HG03354 (cell line): ENCODE measurements at regions not wholly inside any gene's neighbourhood (a gene's known extent, or its start where the extent isn't known, plus 50 kb on each side); places are given as distances from the start of the nearest gene placed in this dataset.

Source experiments
- ATAC-seq: cut with Tn5 transposase; IDR thresholded peaks from one replicate; pipeline ENCODE4 v1.9.1; 2021; ENCODE audit warnings: mild to moderate bottlenecking; ENCODE audit not compliant: unreplicated experiment, poor library complexity, severe bottlenecking

- ATAC-seq, result no peak
Observed at GRCh38 chr7:10034843-10035556, 938.7 kb upstream of the PHF14 start.

GRCh38 chr7:10036693-10037092 is 937.0 kb upstream of the PHF14 start:
- ATAC-seq, result no peak

- no peak for ATAC-seq
Observed at GRCh38 chr7:10038351-10038750, 935.3 kb upstream of the PHF14 start.

- no peak for ATAC-seq
Observed at GRCh38 chr7:10040674-10041073, 933.0 kb upstream of the PHF14 start.

GRCh38 chr7:10070899-10071298 is 902.8 kb upstream of the PHF14 start:
- ATAC-seq, result no peak

- no peak for ATAC-seq
Observed at GRCh38 chr7:10075866-10076265, 897.8 kb upstream of the PHF14 start.

GRCh38 chr7:10076660-10077300 is 896.9 kb upstream of the PHF14 start:
- no peak for ATAC-seq

GRCh38 chr7:10079572-10079971 is 894.1 kb upstream of the PHF14 start:
- no peak for ATAC-seq

GRCh38 chr7:10082896-10083295 is 890.8 kb upstream of the PHF14 start:
- no peak for ATAC-seq

- no peak for ATAC-seq
Observed at GRCh38 chr7:10083766-10084165, 889.9 kb upstream of the PHF14 start.

GRCh38 chr7:10085231-10085630 is 888.4 kb upstream of the PHF14 start:
- ATAC-seq, result no peak

GRCh38 chr7:10100572-10100971 is 873.1 kb upstream of the PHF14 start:
- no peak for ATAC-seq

- ATAC-seq, result no peak
Observed at GRCh38 chr7:10101351-10101750, 872.3 kb upstream of the PHF14 start.

- ATAC-seq, result no peak
Observed at GRCh38 chr7:10104292-10104691, 869.4 kb upstream of the PHF14 start.

- ATAC-seq, result no peak
Observed at GRCh38 chr7:10106609-10107008, 867.1 kb upstream of the PHF14 start.

GRCh38 chr7:10116511-10116910 is 857.2 kb upstream of the PHF14 start:
- ATAC-seq, result no peak

GRCh38 chr7:10117815-10118214 is 855.9 kb upstream of the PHF14 start:
- no peak for ATAC-seq

- no peak for ATAC-seq
Observed at GRCh38 chr7:10120936-10121335, 852.7 kb upstream of the PHF14 start.

GRCh38 chr7:10121631-10122030 is 852.0 kb upstream of the PHF14 start:
- ATAC-seq, result no peak

- no peak for ATAC-seq
Observed at GRCh38 chr7:10122551-10123100, 851.0 kb upstream of the PHF14 start.

GRCh38 chr7:10128748-10129147 is 844.9 kb upstream of the PHF14 start:
- ATAC-seq, result no peak
